ENCODE measurements at regions not wholly inside any gene's neighbourhood (a gene's known extent, or its start where the extent isn't known, plus 50 kb on each side); places are given as distances from the start of the nearest gene placed in this dataset.
"Not testable (repeated sequence)": the region's sequence is repeated elsewhere in the genome, so short reads cannot be mapped to it uniquely, and the experiment has no call there.

GRCh38 chr18:79597831-79598632 is 81.6 kb upstream of the CTDP1 start:
- H3K4me1 ChIP-seq (ENCODE audit: insufficient read depth, low read length): no peaks in the 10 kb centered on the region
- H3K9me3 ChIP-seq (ENCODE audit: insufficient read depth, low read depth, low read length): no peaks in the 10 kb centered on the region
- H3K27ac ChIP-seq (ENCODE audit: low read length): no peak overlapping the region
- H3K9ac ChIP-seq (ENCODE audit: low read depth, low read length): no peak overlapping the region
- no peak overlapping the region for H3K4me3 ChIP-seq (ENCODE audit: low read length)
- no peaks in the 10 kb centered on the region for H3K27me3 ChIP-seq (ENCODE audit: insufficient read depth, low read length)
- H3K36me3 ChIP-seq (ENCODE audit: insufficient read depth, low read depth, low read length): no peaks in the 10 kb centered on the region

- H3K27me3 ChIP-seq (ENCODE audit: insufficient read depth, low read length): no peaks in the 10 kb centered on the region
- no peak overlapping the region for H3K4me3 ChIP-seq (ENCODE audit: low read length)
- H3K4me1 ChIP-seq (ENCODE audit: insufficient read depth, low read length): no peaks in the 10 kb centered on the region
- H3K36me3 ChIP-seq (ENCODE audit: insufficient read depth, low read depth, low read length): no peaks in the 10 kb centered on the region
- no peaks in the 10 kb centered on the region for H3K9me3 ChIP-seq (ENCODE audit: insufficient read depth, low read depth, low read length)
- H3K27ac ChIP-seq (ENCODE audit: low read length): no peak overlapping the region
- no peak overlapping the region for H3K9ac ChIP-seq (ENCODE audit: low read depth, low read length)
Measured at GRCh38 chr18:79598633-79599175, 80.9 kb upstream of the CTDP1 start.

- Histone ChIP-seq H3K27me3 (ENCODE audit: insufficient read depth, low read length) (no peaks in the 10 kb centered on the region), H3K4me3 (ENCODE audit: low read length) (no peak overlapping the region), H3K36me3 (ENCODE audit: insufficient read depth, low read depth, low read length) (no peaks in the 10 kb centered on the region), H3K27ac (ENCODE audit: low read length) (no peak overlapping the region), H3K9ac (ENCODE audit: low read depth, low read length) (no peak overlapping the region), H3K9me3 (ENCODE audit: insufficient read depth, low read depth, low read length) (no peaks in the 10 kb centered on the region), H3K4me1 (ENCODE audit: insufficient read depth, low read length) (no peaks in the 10 kb centered on the region)
Measured at GRCh38 chr18:79599441-79599931, 80.1 kb upstream of the CTDP1 start.

- Histone ChIP-seq H3K4me1 (ENCODE audit: insufficient read depth, low read length) (no peaks in the 10 kb centered on the region), H3K9me3 (ENCODE audit: insufficient read depth, low read depth, low read length) (no peaks in the 10 kb centered on the region), H3K27ac (ENCODE audit: low read length) (no peak overlapping the region), H3K9ac (ENCODE audit: low read depth, low read length) (no peak overlapping the region), H3K27me3 (ENCODE audit: insufficient read depth, low read length) (no peaks in the 10 kb centered on the region), H3K36me3 (ENCODE audit: insufficient read depth, low read depth, low read length) (no peaks in the 10 kb centered on the region), H3K4me3 (ENCODE audit: low read length) (no peak overlapping the region)
Measured at GRCh38 chr18:79600141-79600540, 79.5 kb upstream of the CTDP1 start.

- no peak overlapping the region for H3K9ac ChIP-seq (ENCODE audit: low read depth, low read length)
- no peak overlapping the region for H3K4me3 ChIP-seq (ENCODE audit: low read length)
- no peaks in the 10 kb centered on the region for H3K4me1 ChIP-seq (ENCODE audit: insufficient read depth, low read length)
- H3K36me3 ChIP-seq (ENCODE audit: insufficient read depth, low read depth, low read length): no peaks in the 10 kb centered on the region
- no peaks in the 10 kb centered on the region for H3K9me3 ChIP-seq (ENCODE audit: insufficient read depth, low read depth, low read length)
- H3K27ac ChIP-seq (ENCODE audit: low read length): no peak overlapping the region
- H3K27me3 ChIP-seq (ENCODE audit: insufficient read depth, low read length): no peaks in the 10 kb centered on the region
Measured at GRCh38 chr18:79600596-79600995, 79.0 kb upstream of the CTDP1 start.

- H3K27ac ChIP-seq (ENCODE audit: low read length): no peak overlapping the region
- no peaks in the 10 kb centered on the region for H3K4me1 ChIP-seq (ENCODE audit: insufficient read depth, low read length)
- H3K9me3 ChIP-seq (ENCODE audit: insufficient read depth, low read depth, low read length): no peaks in the 10 kb centered on the region
- H3K36me3 ChIP-seq (ENCODE audit: insufficient read depth, low read depth, low read length): no peaks in the 10 kb centered on the region
- H3K27me3 ChIP-seq (ENCODE audit: insufficient read depth, low read length): no peaks in the 10 kb centered on the region
- H3K9ac ChIP-seq (ENCODE audit: low read depth, low read length): no peak overlapping the region
- no peak overlapping the region for H3K4me3 ChIP-seq (ENCODE audit: low read length)
Measured at GRCh38 chr18:79601234-79601633, 78.4 kb upstream of the CTDP1 start.

- no peak overlapping the region for H3K9ac ChIP-seq (ENCODE audit: low read depth, low read length)
- H3K9me3 ChIP-seq (ENCODE audit: insufficient read depth, low read depth, low read length): no peaks in the 10 kb centered on the region
- H3K27me3 ChIP-seq (ENCODE audit: insufficient read depth, low read length): no peaks in the 10 kb centered on the region
- H3K27ac ChIP-seq (ENCODE audit: low read length): no peak overlapping the region
- H3K36me3 ChIP-seq (ENCODE audit: insufficient read depth, low read depth, low read length): no peaks in the 10 kb centered on the region
- no peaks in the 10 kb centered on the region for H3K4me1 ChIP-seq (ENCODE audit: insufficient read depth, low read length)
- no peak overlapping the region for H3K4me3 ChIP-seq (ENCODE audit: low read length)
Measured at GRCh38 chr18:79603321-79604204, 76.0 kb upstream of the CTDP1 start.

GRCh38 chr18:79604205-79604912 is 75.2 kb upstream of the CTDP1 start:
- H3K27me3 ChIP-seq (ENCODE audit: insufficient read depth, low read length): no peaks in the 10 kb centered on the region
- H3K36me3 ChIP-seq (ENCODE audit: insufficient read depth, low read depth, low read length): no peaks in the 10 kb centered on the region
- no peaks in the 10 kb centered on the region for H3K9me3 ChIP-seq (ENCODE audit: insufficient read depth, low read depth, low read length)
- no peak overlapping the region for H3K4me3 ChIP-seq (ENCODE audit: low read length)
- H3K4me1 ChIP-seq (ENCODE audit: insufficient read depth, low read length): no peaks in the 10 kb centered on the region
- H3K9ac ChIP-seq (ENCODE audit: low read depth, low read length): no peak overlapping the region
- H3K27ac ChIP-seq (ENCODE audit: low read length): no peak overlapping the region

GRCh38 chr18:79604913-79605880 is 74.4 kb upstream of the CTDP1 start:
- Histone ChIP-seq H3K9me3 (ENCODE audit: insufficient read depth, low read depth, low read length) (no peaks in the 10 kb centered on the region), H3K9ac (ENCODE audit: low read depth, low read length) (no peak overlapping the region), H3K4me3 (ENCODE audit: low read length) (no peak overlapping the region), H3K36me3 (ENCODE audit: insufficient read depth, low read depth, low read length) (no peaks in the 10 kb centered on the region), H3K4me1 (ENCODE audit: insufficient read depth, low read length) (no peaks in the 10 kb centered on the region), H3K27ac (ENCODE audit: low read length) (no peak overlapping the region), H3K27me3 (ENCODE audit: insufficient read depth, low read length) (no peaks in the 10 kb centered on the region)

GRCh38 chr18:79606071-79606470 is 73.5 kb upstream of the CTDP1 start:
- H3K4me1 ChIP-seq (ENCODE audit: insufficient read depth, low read length); H3K36me3 ChIP-seq (ENCODE audit: insufficient read depth, low read depth, low read length); H3K27me3 ChIP-seq (ENCODE audit: insufficient read depth, low read length); H3K4me3 ChIP-seq (ENCODE audit: low read length); H3K9ac ChIP-seq (ENCODE audit: low read depth, low read length); H3K9me3 ChIP-seq (ENCODE audit: insufficient read depth, low read depth, low read length); H3K27ac ChIP-seq (ENCODE audit: low read length): not testable (repeated sequence)
